Large intestine (tissue), 3 donors: ENCODE measurements at regions not wholly inside any gene's neighbourhood (a gene's known extent, or its start where the extent isn't known, plus 50 kb on each side); places are given as distances from the start of the nearest gene placed in this dataset.

ENCODE experiments used
- DNase-seq, 2 donors: peaks; one replicate each; pipeline versions ENCODE4 v3.0.0 to v3.0.0-alpha.2; 2013
- H3K27ac ChIP-seq: one replicate; pipeline ENCODE4 v1.5.1; 2013; ENCODE audit warnings: low read length
- H3K27me3 ChIP-seq: 2 replicates; pipeline ENCODE4 v1.6.1; 2013; ENCODE audit warnings: low read length; ENCODE audit not compliant: control insufficient read depth, insufficient read depth
- H3K36me3 ChIP-seq: 2 replicates; pipeline ENCODE4 v1.6.1; 2013; ENCODE audit warnings: low read length; ENCODE audit not compliant: control insufficient read depth, insufficient read depth
- H3K4me1 ChIP-seq: one replicate; pipeline ENCODE4 v1.6.1; 2013; ENCODE audit warnings: low read length; ENCODE audit not compliant: control insufficient read depth, insufficient read depth
- H3K4me3 ChIP-seq: one replicate; pipeline ENCODE4 v1.5.1; 2013; ENCODE audit warnings: low read length
- H3K9me3 ChIP-seq: one replicate; pipeline ENCODE4 v1.6.1; 2013; ENCODE audit warnings: mild to moderate bottlenecking, low read depth, low read length, moderate library complexity; ENCODE audit not compliant: control insufficient read depth
- WGBS: methylation state at CpG from one replicate; pipeline ENCODE4 v1.1.5; 2013; ENCODE audit warnings: low lambda C conversion rate; ENCODE audit not compliant: insufficient coverage; 5-methylcytosine and 5-hydroxymethylcytosine counted together

DNA sequence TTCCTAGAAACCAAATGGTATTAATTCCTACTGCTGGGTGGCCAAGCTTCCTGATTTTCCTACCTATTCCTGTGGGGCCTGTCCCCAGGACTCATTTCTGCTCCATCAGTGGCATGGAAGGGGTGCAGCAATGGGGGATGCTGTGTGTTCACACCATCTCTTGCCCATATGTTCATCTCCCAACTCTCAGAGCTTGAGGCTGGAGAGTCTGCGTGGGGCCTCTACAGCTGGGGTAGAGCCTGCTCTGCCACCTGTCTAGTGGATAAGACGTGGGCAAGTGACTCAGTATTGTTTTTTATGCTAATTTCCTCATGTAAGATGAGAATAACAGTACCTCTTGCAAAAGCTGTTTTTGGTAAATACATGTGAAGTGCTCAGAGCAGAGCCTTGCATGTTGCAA lies 149.8 kb downstream of the ACTR3 start:
- WGBS: no CpG with 5 or more reads among the region's 2 CpGs
- H3K4me1 ChIP-seq: no peaks in the 10 kb centered on the region
- no peak overlapping the region for H3K4me3 ChIP-seq
- H3K27ac ChIP-seq: no peak overlapping the region
- no peaks in the 10 kb centered on the region for H3K9me3 ChIP-seq
- no peaks in the 10 kb centered on the region for H3K27me3 ChIP-seq
- no peaks in the 10 kb centered on the region for H3K36me3 ChIP-seq
- no peak for DNase-seq

DNA sequence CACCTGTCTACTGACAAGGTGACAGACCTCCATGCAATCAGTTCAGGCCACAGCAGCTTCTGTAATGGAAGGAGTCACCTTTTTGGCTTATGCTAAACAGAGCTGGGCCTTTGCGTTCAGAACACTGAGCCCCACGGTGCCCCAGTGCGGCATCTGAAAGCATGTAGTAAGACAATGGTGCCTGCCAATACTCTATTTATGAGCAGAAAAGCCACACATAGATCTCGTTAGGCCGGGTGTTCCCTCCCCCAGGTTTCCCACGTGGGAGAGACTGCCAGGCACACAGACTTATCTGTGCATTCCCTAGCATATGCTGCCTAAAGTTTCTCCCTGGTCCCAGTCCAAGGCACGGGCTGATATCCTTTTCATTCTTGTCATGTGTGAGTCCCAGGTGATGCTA lies 150.9 kb downstream of the ACTR3 start:
- Histone ChIP-seq H3K9me3 (no peaks in the 10 kb centered on the region), H3K27ac (no peak overlapping the region), H3K36me3 (no peaks in the 10 kb centered on the region), H3K4me1 (no peaks in the 10 kb centered on the region), H3K4me3 (no peak overlapping the region), H3K27me3 (no peaks in the 10 kb centered on the region)
- WGBS: no CpG with 5 or more reads among the region's 7 CpGs
- DNase-seq: no peak

DNA sequence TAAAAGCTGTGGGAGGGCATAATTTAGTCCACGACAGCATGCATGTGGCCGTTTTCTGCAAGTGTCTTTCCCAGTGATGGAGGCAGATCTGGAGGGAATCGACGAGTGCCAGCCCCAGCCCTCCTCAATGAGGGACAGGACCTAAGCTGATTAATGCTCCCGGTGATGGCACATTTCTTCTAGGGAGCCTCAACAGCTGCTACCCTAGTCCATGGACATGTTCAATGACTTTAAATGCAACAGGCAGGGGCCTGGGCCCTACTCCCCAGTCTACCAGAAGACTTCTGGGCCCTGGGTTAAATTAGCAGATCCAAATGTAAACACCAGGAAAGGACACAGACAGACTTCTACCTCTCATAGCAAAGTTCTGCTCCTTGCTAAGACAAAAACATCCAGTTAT lies 155.1 kb downstream of the ACTR3 start:
- no peak for DNase-seq
- no CpG with 5 or more reads among the region's 5 CpGs for WGBS

DNA sequence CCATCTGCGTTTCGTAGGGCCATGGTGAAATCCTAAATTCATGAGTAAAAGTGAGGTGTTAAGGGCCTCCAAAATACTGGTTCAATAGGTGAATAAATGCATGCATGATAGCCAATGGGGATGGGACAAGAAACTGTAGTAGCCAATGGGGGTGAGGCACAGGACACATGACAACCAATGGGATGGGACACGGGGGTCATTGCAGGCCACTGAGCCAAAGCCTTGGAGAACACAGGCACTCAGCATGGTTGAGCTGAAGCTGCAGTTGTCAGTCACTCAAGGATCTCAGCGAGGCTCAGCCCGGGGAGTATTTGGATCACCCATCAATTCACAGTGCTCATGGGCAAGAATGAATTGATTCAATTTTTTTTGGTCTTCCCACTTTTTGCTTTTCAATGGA lies 156.5 kb downstream of the ACTR3 start:
- Histone ChIP-seq H3K27me3 (no peaks in the 10 kb centered on the region), H3K4me3 (no peak overlapping the region), H3K27ac (no peak overlapping the region), H3K36me3 (no peaks in the 10 kb centered on the region), H3K9me3 (no peaks in the 10 kb centered on the region), H3K4me1 (no peaks in the 10 kb centered on the region)
- no peak for DNase-seq
- no CpG with 5 or more reads among the region's 5 CpGs for WGBS

More for the DNA sequence above, 155.1 kb downstream of the ACTR3 start:
- Histone ChIP-seq H3K4me3 (no peak overlapping the region), H3K9me3 (no peaks in the 10 kb centered on the region), H3K4me1 (no peaks in the 10 kb centered on the region), H3K27ac (no peak overlapping the region), H3K36me3 (no peaks in the 10 kb centered on the region), H3K27me3 (no peaks in the 10 kb centered on the region)

DNA sequence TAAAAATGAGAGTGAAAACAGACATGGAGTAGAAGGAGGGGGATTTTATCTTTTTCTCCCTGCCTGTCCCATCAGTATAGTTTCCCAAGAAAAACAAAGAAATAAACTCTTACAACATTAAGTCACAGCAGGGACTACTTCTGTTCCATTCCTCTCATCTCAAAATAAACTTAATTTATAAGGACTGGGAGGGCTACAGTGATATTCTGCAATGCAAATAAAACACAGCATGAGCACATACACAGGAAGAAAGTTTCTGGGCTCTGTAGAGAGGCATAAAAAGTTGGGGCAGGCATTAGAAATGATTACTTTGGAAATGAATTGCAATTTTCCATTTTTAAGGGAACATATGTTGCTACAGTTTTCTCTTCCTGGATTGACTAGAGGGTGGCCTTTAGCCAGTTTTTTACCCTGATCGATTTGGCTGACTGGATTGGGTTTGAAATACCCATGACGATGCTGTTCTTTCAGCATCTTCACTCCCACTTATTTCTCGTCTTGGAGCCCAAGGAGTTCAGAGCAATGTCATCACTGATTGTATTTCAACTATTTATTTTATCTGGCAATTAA lies 157.1 kb downstream of the ACTR3 start:
- Histone ChIP-seq H3K4me1 (no peaks in the 10 kb centered on the region), H3K4me3 (no peak overlapping the region), H3K36me3 (no peaks in the 10 kb centered on the region), H3K9me3 (no peaks in the 10 kb centered on the region), H3K27me3 (no peaks in the 10 kb centered on the region), H3K27ac (no peak overlapping the region)
- no CpG with 5 or more reads among the region's 3 CpGs for WGBS
- DNase-seq: no peak

DNA sequence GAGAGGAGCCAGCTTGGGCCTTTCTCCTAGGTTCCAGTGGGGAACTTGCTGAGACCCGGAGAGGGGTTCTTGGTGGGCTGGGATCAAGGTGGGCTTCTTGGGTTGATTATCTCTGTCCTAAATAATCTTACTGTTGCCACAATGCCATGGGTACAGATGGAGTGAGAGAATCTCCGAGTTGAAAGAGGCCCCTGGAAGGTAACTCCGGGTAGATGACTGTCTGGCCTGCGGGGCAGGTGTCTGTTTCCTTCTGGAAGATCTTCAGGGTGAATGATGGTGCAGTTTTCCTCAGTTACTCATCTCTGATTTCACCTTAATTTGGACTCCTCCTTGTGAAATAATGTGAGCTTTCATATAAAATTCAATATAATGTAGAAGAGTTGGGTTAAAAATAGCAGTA lies 159.4 kb downstream of the ACTR3 start:
- WGBS: no CpG with 5 or more reads among the region's 4 CpGs
- H3K4me1 ChIP-seq: no peaks in the 10 kb centered on the region

DNA sequence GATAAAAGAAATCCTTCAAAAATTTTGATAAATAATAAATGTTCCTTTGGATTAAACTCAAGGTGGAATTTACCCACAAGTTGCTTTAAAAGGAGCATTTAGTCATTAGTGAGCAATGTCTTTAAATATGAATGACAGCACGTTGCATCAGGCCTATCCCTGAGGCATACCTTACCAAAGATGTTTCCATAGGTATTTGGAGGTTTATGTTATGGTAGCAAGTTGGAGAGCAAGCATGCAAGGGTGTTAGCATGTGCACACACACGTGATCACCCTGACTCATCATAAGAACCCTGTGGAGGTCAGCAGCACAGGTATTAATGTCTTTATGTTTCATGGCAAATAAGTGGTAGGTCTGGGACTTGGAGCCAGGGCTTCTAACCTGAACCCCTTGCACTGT lies 159.9 kb downstream of the ACTR3 start:
- WGBS: no CpG with 5 or more reads among the region's 2 CpGs
- no peak overlapping the region for H3K4me3 ChIP-seq
- no peaks in the 10 kb centered on the region for H3K27me3 ChIP-seq
- no peaks in the 10 kb centered on the region for H3K4me1 ChIP-seq
- H3K9me3 ChIP-seq: no peaks in the 10 kb centered on the region
- no peaks in the 10 kb centered on the region for H3K36me3 ChIP-seq
- DNase-seq: no peak
- H3K27ac ChIP-seq: no peak overlapping the region

More for the DNA sequence above, 159.4 kb downstream of the ACTR3 start:
- no peaks in the 10 kb centered on the region for H3K9me3 ChIP-seq
- no peak for DNase-seq
- no peaks in the 10 kb centered on the region for H3K36me3 ChIP-seq
- no peak overlapping the region for H3K27ac ChIP-seq
- H3K27me3 ChIP-seq: no peaks in the 10 kb centered on the region
- no peak overlapping the region for H3K4me3 ChIP-seq

DNA sequence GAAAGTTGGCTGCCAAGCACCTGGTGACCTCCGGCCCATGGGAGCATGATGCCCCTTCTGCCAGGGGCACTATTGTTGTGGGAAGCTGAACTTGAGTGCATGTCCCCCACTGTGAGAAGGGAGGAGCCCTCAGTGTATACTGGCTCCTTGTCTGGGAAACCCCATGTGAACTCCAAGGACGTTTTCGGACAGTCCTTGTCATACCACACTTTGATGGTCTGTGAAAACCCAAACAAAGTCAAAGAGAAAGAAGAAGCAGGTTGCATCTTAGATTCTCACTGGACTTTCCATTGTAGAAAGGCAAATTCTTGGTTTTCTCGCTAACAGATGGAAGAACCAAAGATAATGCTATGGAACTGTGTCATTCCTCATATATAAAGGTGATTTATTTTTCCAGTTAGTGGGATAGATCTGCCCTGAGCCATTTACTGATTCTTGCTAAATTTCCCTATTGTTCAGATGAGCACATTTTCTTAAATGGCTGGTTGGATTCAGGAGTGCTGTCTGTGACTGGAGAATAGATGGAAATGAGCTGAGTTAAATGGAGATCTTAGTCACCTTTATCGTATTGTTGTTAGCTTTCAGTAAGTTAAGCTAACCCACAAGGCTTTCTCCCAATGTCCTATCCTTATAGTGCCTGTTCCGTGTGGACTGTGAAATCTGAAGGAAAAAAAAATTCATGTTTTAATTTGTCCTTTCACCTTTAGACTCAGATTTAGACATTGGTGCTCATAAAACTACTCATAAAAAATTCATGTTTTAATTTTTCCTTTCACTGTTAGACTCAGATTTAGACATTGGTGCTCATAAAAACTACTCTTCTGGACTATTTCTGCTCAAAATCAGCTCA lies 166.6 kb downstream of the ACTR3 start:
- H3K4me1 ChIP-seq: no peaks in the 10 kb centered on the region
- peaks cover 2% of the 10 kb centered on the region for H3K27me3 ChIP-seq
- H3K9me3 ChIP-seq: no peaks in the 10 kb centered on the region
- no peak overlapping the region for H3K4me3 ChIP-seq
- no peak overlapping the region for H3K27ac ChIP-seq
- no peaks in the 10 kb centered on the region for H3K36me3 ChIP-seq
- no CpG with 5 or more reads among the region's 6 CpGs for WGBS
- no peak for DNase-seq

DNA sequence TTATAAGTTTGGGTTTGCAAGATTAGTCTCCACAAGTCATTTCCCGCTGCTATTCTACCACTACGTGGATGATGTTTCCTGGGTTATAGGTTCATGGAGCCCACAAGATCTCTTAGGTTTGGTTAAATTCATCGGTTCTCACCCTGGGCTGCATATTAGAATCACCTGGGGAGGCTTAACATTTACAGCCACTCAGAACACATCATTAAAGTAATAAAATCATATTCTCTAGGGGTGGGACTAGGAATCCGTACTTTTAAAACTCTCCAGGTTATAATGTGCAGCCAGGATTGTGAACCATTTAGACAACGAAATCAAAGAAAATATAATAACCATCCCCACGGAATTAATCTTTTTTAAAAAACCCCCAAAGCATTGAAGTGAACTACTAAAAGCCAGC lies 167.7 kb downstream of the ACTR3 start:
- Histone ChIP-seq H3K27ac (no peak overlapping the region), H3K27me3 (peaks cover 2% of the 10 kb centered on the region), H3K4me3 (no peak overlapping the region), H3K4me1 (no peaks in the 10 kb centered on the region), H3K9me3 (no peaks in the 10 kb centered on the region), H3K36me3 (no peaks in the 10 kb centered on the region)
- no peak for DNase-seq
- 94% methylated on average over 3 of the region's 6 CpGs for WGBS

DNA sequence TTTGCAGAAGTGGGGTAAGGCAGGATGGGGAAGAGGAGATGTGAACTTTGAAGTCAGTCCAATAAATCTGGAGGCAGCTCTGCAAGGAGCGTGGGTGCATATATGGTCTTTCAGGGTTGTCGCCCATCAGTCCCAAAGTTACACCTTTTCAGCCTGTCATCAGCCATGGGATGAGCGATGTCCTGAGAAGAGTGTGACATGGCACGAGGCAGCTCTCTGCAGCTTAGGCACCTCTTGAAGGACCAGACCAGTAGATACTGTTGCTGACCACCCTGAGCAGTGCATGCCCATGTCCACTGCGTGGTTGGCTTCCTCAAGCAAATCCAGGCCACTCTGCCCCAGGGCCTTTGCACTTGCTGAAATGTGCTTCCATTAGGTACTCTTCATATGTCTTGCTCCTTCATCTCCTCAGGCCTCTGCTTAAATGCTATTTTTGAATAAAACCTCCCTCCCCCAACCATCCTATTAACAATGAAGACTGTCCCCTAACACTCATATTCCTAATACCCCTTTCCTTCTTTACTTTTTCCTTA lies 171.7 kb downstream of the ACTR3 start:
- no peak for DNase-seq
- no CpG with 5 or more reads among the region's 5 CpGs for WGBS

More for the DNA sequence above, 171.7 kb downstream of the ACTR3 start:
- H3K27ac ChIP-seq: no peak overlapping the region
- peaks cover 2% of the 10 kb centered on the region for H3K27me3 ChIP-seq
- no peaks in the 10 kb centered on the region for H3K36me3 ChIP-seq
- H3K9me3 ChIP-seq: no peaks in the 10 kb centered on the region
- H3K4me1 ChIP-seq: no peaks in the 10 kb centered on the region
- no peak overlapping the region for H3K4me3 ChIP-seq
